ENCODE measurements at regions not wholly inside any gene's neighbourhood (a gene's known extent, or its start where the extent isn't known, plus 50 kb on each side); places are given as distances from the start of the nearest gene placed in this dataset.
A peak's percentile ranks its signal among the peaks of the same experiment; 100 is the strongest.
"Not testable (repeated sequence)": the region's sequence is repeated elsewhere in the genome, so short reads cannot be mapped to it uniquely, and the experiment has no call there.

- no peak for DNase-seq
These were observed 50.8 kb upstream of the BOD1L1 start for GRCh38 chr4:13678186-13678924.

- DNase-seq, result no peak
These were observed 54.0 kb upstream of the BOD1L1 start for GRCh38 chr4:13681570-13681969.

- DNase-seq, result no peak
These were observed 66.7 kb upstream of the BOD1L1 start for GRCh38 chr4:13694256-13694655.

GRCh38 chr4:13698296-13698695 is 70.8 kb upstream of the BOD1L1 start:
- DNase-seq, result no peak

- DNase-seq, result no peak
These were observed 72.7 kb upstream of the BOD1L1 start for GRCh38 chr4:13700021-13700857.

GRCh38 chr4:13700858-13701140 is 73.3 kb upstream of the BOD1L1 start:
- not testable (repeated sequence) for DNase-seq

GRCh38 chr4:13701937-13702446 is 74.5 kb upstream of the BOD1L1 start:
- DNase-seq, result no peak

- no peak for DNase-seq
These were observed 75.6 kb upstream of the BOD1L1 start for GRCh38 chr4:13703096-13703495.

GRCh38 chr4:13704035-13704434 is 76.5 kb upstream of the BOD1L1 start:
- no peak for DNase-seq

GRCh38 chr4:13704761-13705160 is 77.2 kb upstream of the BOD1L1 start:
- DNase-seq, result no peak

GRCh38 chr4:13705521-13706041 is 78.1 kb upstream of the BOD1L1 start:
- DNase-seq, result peak in 1 of 56 donors; percentile 1

GRCh38 chr4:13706120-13706519 is 78.6 kb upstream of the BOD1L1 start:
- DNase-seq, result no peak

- no peak for DNase-seq
These were observed 79.2 kb upstream of the BOD1L1 start for GRCh38 chr4:13706716-13707115.

- DNase-seq, result no peak
These were observed 82.8 kb upstream of the BOD1L1 start for GRCh38 chr4:13710246-13710885.

GRCh38 chr4:13711233-13711785 is 83.8 kb upstream of the BOD1L1 start:
- DNase-seq, result no peak

- no peak for DNase-seq
These were observed 94.4 kb upstream of the BOD1L1 start for GRCh38 chr4:13721894-13722293.

- no peak for DNase-seq
These were observed 95.1 kb upstream of the BOD1L1 start for GRCh38 chr4:13722649-13723048.

GRCh38 chr4:13728761-13729160 is 101.2 kb upstream of the BOD1L1 start:
- DNase-seq, result peak in 10 of 56 donors; percentile 2 to 59 (median 9)

GRCh38 chr4:13731019-13731418 is 103.5 kb upstream of the BOD1L1 start:
- DNase-seq, result no peak

- no peak for DNase-seq
These were observed 106.3 kb upstream of the BOD1L1 start for GRCh38 chr4:13733817-13734216.

GRCh38 chr4:13750594-13750993 is 123.1 kb upstream of the BOD1L1 start:
- DNase-seq, result no peak

- not testable (repeated sequence) for DNase-seq
These were observed 134.1 kb upstream of the BOD1L1 start for GRCh38 chr4:13761581-13761980.
